GM12864 (cell line): ENCODE measurements at regions not wholly inside any gene's neighbourhood (a gene's known extent, or its start where the extent isn't known, plus 50 kb on each side); places are given as distances from the start of the nearest gene placed in this dataset.
"Not testable (repeated sequence)": the region's sequence is repeated elsewhere in the genome, so short reads cannot be mapped to it uniquely, and the experiment has no call there.

Experiments
- DNase-seq: peaks from one replicate; pipeline ENCODE4 v3.0.0-alpha.2; 2011; ENCODE audit warnings: low read depth
- H3K4me3 ChIP-seq: 2 replicates; pipeline ENCODE4 v1.5.1; 2011; ENCODE audit warnings: mild to moderate bottlenecking, low read depth, low read length, control low read depth
- CTCF ChIP-seq: IDR thresholded peaks from 2 replicates; pipeline ENCODE4 v1.5.1; 2011; ENCODE audit warnings: low read depth, mild to moderate bottlenecking, moderate library complexity, low read length, control low read depth, inconsistent platforms; ENCODE audit errors: missing control alignments

- DNase-seq, result no peak
- H3K4me3 ChIP-seq, result no peak overlapping the region
- TF ChIP-seq CTCF, result no peak
Measured at GRCh38 chr12:124650912-124651311, 83.5 kb upstream of the NCOR2 start.

GRCh38 chr12:124648710-124649384 lies 81.4 kb upstream of the NCOR2 start:
- DNase-seq, result no peak
- no peak overlapping the region for H3K4me3 ChIP-seq
- TF ChIP-seq CTCF, result no peak

GRCh38 chr12:124647316-124647715 lies 79.9 kb upstream of the NCOR2 start:
- DNase-seq, result no peak
- no peak overlapping the region for H3K4me3 ChIP-seq
- TF ChIP-seq CTCF, result no peak

- no peak overlapping the region for H3K4me3 ChIP-seq
- TF ChIP-seq CTCF, result no peak
Measured at GRCh38 chr12:124646385-124647230, 79.2 kb upstream of the NCOR2 start.

GRCh38 chr12:124645530-124646244 lies 78.3 kb upstream of the NCOR2 start:
- no peak for TF ChIP-seq CTCF
- no peak overlapping the region for H3K4me3 ChIP-seq
- no peak for DNase-seq

More at GRCh38 chr12:124646385-124647230, 79.2 kb upstream of the NCOR2 start:
- DNase-seq, result no peak

- H3K4me3 ChIP-seq, result not testable (repeated sequence)
Measured at GRCh38 chr12:124643768-124644167, 76.4 kb upstream of the NCOR2 start.

GRCh38 chr12:124642105-124642504 lies 74.7 kb upstream of the NCOR2 start:
- no peak for DNase-seq
- no peak for TF ChIP-seq CTCF
- H3K4me3 ChIP-seq, result no peak overlapping the region

More at GRCh38 chr12:124643768-124644167, 76.4 kb upstream of the NCOR2 start:
- DNase-seq, result not testable (repeated sequence)
